ENCODE measurements at regions not wholly inside any gene's neighbourhood (a gene's known extent, or its start where the extent isn't known, plus 50 kb on each side); places are given as distances from the start of the nearest gene placed in this dataset.

- TF ChIP-seq, protein P1, sequence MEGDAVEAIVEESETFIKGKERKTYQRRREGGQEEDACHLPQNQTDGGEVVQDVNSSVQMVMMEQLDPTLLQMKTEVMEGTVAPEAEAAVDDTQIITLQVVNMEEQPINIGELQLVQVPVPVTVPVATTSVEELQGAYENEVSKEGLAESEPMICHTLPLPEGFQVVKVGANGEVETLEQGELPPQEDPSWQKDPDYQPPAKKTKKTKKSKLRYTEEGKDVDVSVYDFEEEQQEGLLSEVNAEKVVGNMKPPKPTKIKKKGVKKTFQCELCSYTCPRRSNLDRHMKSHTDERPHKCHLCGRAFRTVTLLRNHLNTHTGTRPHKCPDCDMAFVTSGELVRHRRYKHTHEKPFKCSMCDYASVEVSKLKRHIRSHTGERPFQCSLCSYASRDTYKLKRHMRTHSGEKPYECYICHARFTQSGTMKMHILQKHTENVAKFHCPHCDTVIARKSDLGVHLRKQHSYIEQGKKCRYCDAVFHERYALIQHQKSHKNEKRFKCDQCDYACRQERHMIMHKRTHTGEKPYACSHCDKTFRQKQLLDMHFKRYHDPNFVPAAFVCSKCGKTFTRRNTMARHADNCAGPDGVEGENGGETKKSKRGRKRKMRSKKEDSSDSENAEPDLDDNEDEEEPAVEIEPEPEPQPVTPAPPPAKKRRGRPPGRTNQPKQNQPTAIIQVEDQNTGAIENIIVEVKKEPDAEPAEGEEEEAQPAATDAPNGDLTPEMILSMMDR (conservative IDR thresholded peaks at IDR 0.05): no peak
- 70 to 83% methylated on average over 2 to 3 of the region's 3 CpGs for WGBS, 2 experiments (ENCODE audit: insufficient coverage in 1 of 2, insufficient read length in 1 of 2)
- Mint-ChIP-seq H3K27me3 (ENCODE audit: insufficient read depth) (no peaks in the 10 kb centered on the region), H3K4me1 (peaks cover 5% of the 10 kb centered on the region), H3K4me3 (no peak overlapping the region), H3K36me3 (ENCODE audit: low read depth) (no peaks in the 10 kb centered on the region), H3K9me3 (no peaks in the 10 kb centered on the region), H3K27ac (no peak overlapping the region)
- Histone ChIP-seq H3K4me1 (ENCODE audit: control insufficient read depth, insufficient read depth, low read length) (no peaks in the 10 kb centered on the region), H3K9ac (ENCODE audit: extremely low read depth, low read length, poor library complexity, severe bottlenecking) (no peak overlapping the region), H3K27ac (ENCODE audit: low read depth, low read length) (no peak overlapping the region), H3K36me3 (ENCODE audit: control insufficient read depth, insufficient read depth, low read length) (no peaks in the 10 kb centered on the region), H3K9me3 (ENCODE audit: control insufficient read depth, low read length) (no peaks in the 10 kb centered on the region), H3K4me3 (ENCODE audit: low read length) (no peak overlapping the region), H3K27me3 (ENCODE audit: control insufficient read depth, insufficient read depth, low read length, poor library complexity, severe bottlenecking) (no peaks in the 10 kb centered on the region)
- no peak for DNase-seq
These were observed 272.5 kb downstream of the DSEL start for GRCh38 chr18:67243799-67244587.

- Mint-ChIP-seq H3K4me3 (no peak overlapping the region), H3K36me3 (ENCODE audit: low read depth) (no peaks in the 10 kb centered on the region), H3K27me3 (ENCODE audit: insufficient read depth) (no peaks in the 10 kb centered on the region)
These were observed 274.5 kb downstream of the DSEL start for GRCh38 chr18:67242001-67242400.

GRCh38 chr18:67241299-67241698, 275.2 kb downstream of the DSEL start:
- DNase-seq: no peak
- Mint-ChIP-seq H3K9me3 (no peaks in the 10 kb centered on the region), H3K27ac (no peak overlapping the region), H3K4me1 (peaks cover 5% of the 10 kb centered on the region), H3K4me3 (no peak overlapping the region), H3K36me3 (ENCODE audit: low read depth) (no peaks in the 10 kb centered on the region), H3K27me3 (ENCODE audit: insufficient read depth) (no peaks in the 10 kb centered on the region)
- H3K27ac ChIP-seq (ENCODE audit: low read depth, low read length): no peak overlapping the region
- no peaks in the 10 kb centered on the region for H3K4me1 ChIP-seq (ENCODE audit: control insufficient read depth, insufficient read depth, low read length)
- H3K9ac ChIP-seq (ENCODE audit: extremely low read depth, low read length, poor library complexity, severe bottlenecking): no peak overlapping the region
- H3K27me3 ChIP-seq (ENCODE audit: control insufficient read depth, insufficient read depth, low read length, poor library complexity, severe bottlenecking): no peaks in the 10 kb centered on the region
- no peaks in the 10 kb centered on the region for H3K9me3 ChIP-seq (ENCODE audit: control insufficient read depth, low read length)
- TF ChIP-seq, protein P1 (conservative IDR thresholded peaks at IDR 0.05): no peak
- 88 to 100% methylated on average over 1 of the region's 1 CpG for WGBS, 2 experiments (ENCODE audit: insufficient coverage in 1 of 2, insufficient read length in 1 of 2)
- H3K36me3 ChIP-seq (ENCODE audit: control insufficient read depth, insufficient read depth, low read length): no peaks in the 10 kb centered on the region
- H3K4me3 ChIP-seq (ENCODE audit: low read length): no peak overlapping the region

More at GRCh38 chr18:67242001-67242400, 274.5 kb downstream of the DSEL start:
- Histone ChIP-seq H3K4me3 (ENCODE audit: low read length) (no peak overlapping the region), H3K4me1 (ENCODE audit: control insufficient read depth, insufficient read depth, low read length) (no peaks in the 10 kb centered on the region), H3K9ac (ENCODE audit: extremely low read depth, low read length, poor library complexity, severe bottlenecking) (no peak overlapping the region), H3K27ac (ENCODE audit: low read depth, low read length) (no peak overlapping the region), H3K36me3 (ENCODE audit: control insufficient read depth, insufficient read depth, low read length) (no peaks in the 10 kb centered on the region), H3K9me3 (ENCODE audit: control insufficient read depth, low read length) (no peaks in the 10 kb centered on the region), H3K27me3 (ENCODE audit: control insufficient read depth, insufficient read depth, low read length, poor library complexity, severe bottlenecking) (no peaks in the 10 kb centered on the region)
- TF ChIP-seq, protein P1 (conservative IDR thresholded peaks at IDR 0.05): no peak
- peaks cover 5% of the 10 kb centered on the region for H3K4me1 Mint-ChIP-seq
- DNase-seq: no peak
- no peaks in the 10 kb centered on the region for H3K9me3 Mint-ChIP-seq
- WGBS, 2 experiments (ENCODE audit: insufficient coverage in 1 of 2, insufficient read length in 1 of 2): 91 to 100% methylated on average over 1 to 3 of the region's 3 CpGs
- H3K27ac Mint-ChIP-seq: no peak overlapping the region

All from endodermal cell (in vitro differentiated cells).